ENCODE measurements at regions not wholly inside any gene's neighbourhood (a gene's known extent, or its start where the extent isn't known, plus 50 kb on each side); places are given as distances from the start of the nearest gene placed in this dataset.

GRCh38 chr11:36803084-36803483 lies 205.0 kb upstream of the RAG2 start:
- TF ChIP-seq EZH2 (IDR thresholded peaks at IDR 0.05; ENCODE audit: insufficient read depth, poor library complexity, severe bottlenecking) (no peak), EZH2phosphoT487 (IDR thresholded peaks at IDR 0.05; ENCODE audit: insufficient read depth, low read depth) (no peak)

Data from GM23248 (cell line).